Stimulated activated CD8-positive, alpha-beta memory T cell treated with anti-CD3 and anti-CD28 coated beads, Interleukin-7, amount 100 ng/mL, for 24 hours (primary cell): ENCODE measurements at regions not wholly inside any gene's neighbourhood (a gene's known extent, or its start where the extent isn't known, plus 50 kb on each side); places are given as distances from the start of the nearest gene placed in this dataset.

ENCODE experiments used
- DNase-seq: peaks from one replicate; pipeline ENCODE4 v3.0.0-alpha.2; 2020; ENCODE audit warnings: low read depth

GRCh38 chrX:39289827-39290226, 488.6 kb downstream of the MID1IP1 start:
- no peak for DNase-seq

DNA sequence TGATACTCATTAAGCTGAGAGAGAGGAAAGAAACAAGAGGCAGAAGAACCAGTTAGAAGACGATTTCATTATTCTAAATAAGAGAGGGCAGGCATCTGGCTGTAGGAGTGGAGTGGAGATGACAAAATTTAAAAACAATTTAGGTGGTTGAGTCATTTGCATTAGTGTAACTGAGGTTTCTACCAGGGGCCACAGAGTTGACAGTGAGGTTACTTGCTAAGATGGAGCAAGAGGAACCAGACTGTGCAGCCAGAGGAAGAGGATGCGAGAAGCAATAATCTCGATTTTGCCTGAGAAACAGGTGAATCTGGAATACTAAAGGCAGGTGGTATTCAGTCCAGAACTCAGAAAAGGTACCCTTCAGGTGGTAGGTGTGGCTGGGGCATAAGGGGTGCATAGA, 491.9 kb downstream of the MID1IP1 start:
- DNase-seq: no peak

GRCh38 chrX:39296472-39296871, 495.2 kb downstream of the MID1IP1 start:
- no peak for DNase-seq

DNA sequence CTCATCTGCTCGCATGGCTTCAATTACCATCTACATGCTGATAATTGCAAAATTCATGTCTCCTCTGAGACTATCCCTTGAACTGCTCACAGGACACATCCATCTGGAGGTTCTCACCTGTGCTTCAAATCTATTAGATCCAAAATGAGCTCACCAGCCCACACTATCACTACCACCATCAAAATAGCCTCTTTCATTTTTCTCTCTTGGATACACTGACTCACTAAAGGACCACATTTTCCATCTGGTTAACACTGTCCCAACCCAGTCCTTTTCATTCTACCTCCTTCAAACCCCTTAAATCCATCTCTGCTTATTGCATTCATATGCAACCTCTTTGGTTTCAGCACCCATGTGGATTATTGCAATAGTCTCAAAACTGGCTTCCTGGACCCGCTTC, 497.6 kb downstream of the MID1IP1 start:
- no peak for DNase-seq

GRCh38 chrX:39299615-39300014, 498.4 kb downstream of the MID1IP1 start:
- DNase-seq: no peak

DNA sequence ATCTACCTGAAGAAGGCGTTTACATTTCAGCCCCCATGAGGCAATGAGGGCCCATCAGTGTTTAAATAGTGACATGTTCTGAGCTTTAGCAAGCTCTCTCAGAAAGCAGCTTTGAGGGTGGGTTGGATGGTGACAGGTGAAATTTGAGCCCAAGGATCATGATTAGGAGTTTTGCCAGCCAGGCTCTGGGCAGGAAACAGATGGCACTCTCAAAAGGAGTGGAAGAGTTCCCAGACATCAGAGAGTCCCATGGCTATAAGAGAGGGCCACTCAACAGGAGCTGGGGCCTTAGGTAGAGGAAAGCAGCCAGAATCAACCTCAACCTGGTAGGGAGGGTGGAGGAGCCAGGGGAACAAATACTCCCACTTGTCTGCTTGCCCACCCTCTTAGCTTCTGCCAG, 499.8 kb downstream of the MID1IP1 start:
- DNase-seq: no peak

- DNase-seq: no peak
Observed at GRCh38 chrX:39302838-39303237, 501.6 kb downstream of the MID1IP1 start.

DNA sequence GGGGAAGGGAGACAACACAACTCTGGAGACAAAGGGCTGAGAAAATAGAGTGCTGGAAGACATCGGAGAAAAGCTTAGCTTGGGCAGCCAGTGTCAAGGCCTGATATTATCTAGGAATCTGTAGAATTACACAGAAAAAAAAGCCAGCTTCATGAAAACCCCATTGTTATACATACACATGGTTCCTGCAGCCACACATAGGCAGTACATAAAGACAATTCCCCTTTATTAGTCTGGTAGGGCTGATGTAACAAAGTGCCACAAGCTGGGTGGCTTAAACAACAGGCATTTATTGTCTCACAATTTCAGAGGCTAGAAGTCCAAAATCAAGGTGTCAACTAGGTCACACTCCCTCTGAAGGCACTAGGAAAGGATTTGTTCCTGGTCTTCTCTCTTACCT, 503.5 kb downstream of the MID1IP1 start:
- no peak for DNase-seq

GRCh38 chrX:39307488-39307887, 506.2 kb downstream of the MID1IP1 start:
- DNase-seq: no peak

- DNase-seq: no peak
Observed at GRCh38 chrX:39308126-39308525, 506.9 kb downstream of the MID1IP1 start.

GRCh38 chrX:39309018-39309635, 507.9 kb downstream of the MID1IP1 start:
- no peak for DNase-seq

GRCh38 chrX:39309721-39310152, 508.5 kb downstream of the MID1IP1 start:
- DNase-seq: no peak

DNA sequence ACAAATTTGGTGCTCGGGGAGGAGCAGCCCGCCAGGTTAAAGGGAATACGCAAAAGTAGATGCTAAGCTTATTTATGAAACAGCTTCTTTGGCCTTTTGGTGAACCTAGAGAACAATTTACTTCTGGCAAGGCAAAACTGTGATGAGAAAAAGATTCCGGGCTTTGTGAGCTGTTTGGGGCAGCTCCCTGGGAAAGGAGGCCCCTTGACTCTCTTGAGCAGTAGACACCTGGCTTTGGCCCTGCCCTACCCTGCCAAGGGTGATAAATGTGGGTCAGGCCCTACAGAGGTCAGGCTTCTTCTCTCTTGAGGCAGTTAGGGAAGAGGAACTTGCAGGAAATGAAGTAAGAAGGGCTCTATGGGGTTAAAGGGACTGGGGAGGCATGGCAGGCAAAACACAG, 509.6 kb downstream of the MID1IP1 start:
- no peak for DNase-seq

DNA sequence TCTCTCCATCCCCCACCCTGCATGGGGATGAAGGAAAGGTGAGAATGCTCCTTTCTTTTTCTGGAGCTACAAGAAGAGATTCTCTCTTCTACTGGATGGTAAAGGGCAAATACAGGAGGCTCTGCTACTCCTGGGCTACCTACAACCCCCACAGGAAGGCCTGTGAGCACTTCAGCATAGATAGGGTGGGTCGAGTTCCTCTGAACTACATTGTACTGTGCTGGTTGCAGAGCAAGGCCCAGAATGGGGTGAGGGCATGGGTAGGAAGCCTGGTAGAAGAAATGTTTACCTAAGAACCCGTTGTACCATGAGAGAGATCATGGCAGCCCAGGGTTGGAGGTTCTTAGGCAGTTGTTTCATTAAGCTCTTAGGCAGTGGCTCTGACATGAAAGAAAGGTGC, 510.4 kb downstream of the MID1IP1 start:
- DNase-seq: no peak

GRCh38 chrX:39313146-39313545, 511.9 kb downstream of the MID1IP1 start:
- DNase-seq: no peak

GRCh38 chrX:39318506-39319343, 517.5 kb downstream of the MID1IP1 start:
- DNase-seq: no peak

- no peak for DNase-seq
Observed at GRCh38 chrX:39320165-39320564, 518.9 kb downstream of the MID1IP1 start.

- no peak for DNase-seq
Observed at GRCh38 chrX:39322496-39322895, 521.2 kb downstream of the MID1IP1 start.

- DNase-seq: no peak
Observed at GRCh38 chrX:39324233-39324930, 523.1 kb downstream of the MID1IP1 start.

DNA sequence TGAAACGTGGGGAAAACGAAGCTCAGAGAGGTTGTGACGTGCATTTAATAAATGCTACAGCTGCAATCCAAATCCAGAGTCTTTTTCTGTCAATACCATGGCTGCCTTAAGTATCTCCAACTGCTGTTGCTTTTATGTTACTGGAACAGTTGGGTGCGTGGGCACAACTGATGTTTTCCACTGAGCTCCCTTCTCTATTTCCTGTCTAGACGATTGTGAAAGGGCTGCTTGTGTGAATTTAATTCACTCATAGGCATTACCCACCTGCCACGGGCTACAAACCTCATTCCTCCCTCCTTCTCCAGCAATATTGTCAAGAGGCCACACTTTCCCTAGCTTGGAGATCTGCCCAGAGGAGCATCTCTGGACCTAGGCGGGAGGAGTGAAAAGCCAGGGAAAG, 526.0 kb downstream of the MID1IP1 start:
- no peak for DNase-seq

DNA sequence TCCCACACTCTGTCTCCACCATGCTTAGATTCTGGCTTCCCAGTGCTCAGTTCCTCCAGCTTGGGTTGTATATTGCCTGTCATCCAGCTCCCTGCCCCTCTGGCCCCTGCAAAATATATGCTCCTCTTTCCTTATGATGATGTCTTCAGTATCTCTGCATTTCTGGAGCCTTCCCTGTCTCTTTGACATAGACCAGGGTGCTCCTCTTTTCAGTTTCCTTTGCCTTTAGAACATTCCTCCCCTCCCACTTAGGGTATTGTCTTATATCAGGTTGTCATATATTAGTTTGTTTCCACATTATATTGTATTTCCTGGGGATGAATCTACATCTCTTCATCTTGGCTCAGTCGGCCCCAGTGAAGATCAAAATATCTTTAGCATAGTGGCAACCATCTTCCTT, 526.4 kb downstream of the MID1IP1 start:
- no peak for DNase-seq

GRCh38 chrX:39328661-39329060, 527.4 kb downstream of the MID1IP1 start:
- no peak for DNase-seq

GRCh38 chrX:39331082-39331704, 529.9 kb downstream of the MID1IP1 start:
- no peak for DNase-seq
